Thoracic aorta (tissue), 2 donors: ENCODE measurements at regions not wholly inside any gene's neighbourhood (a gene's known extent, or its start where the extent isn't known, plus 50 kb on each side); places are given as distances from the start of the nearest gene placed in this dataset.

Experiments used
- ATAC-seq: fragments of 150-250 bp; one replicate; pipeline ENCODE4 v1.8.0; 2017; ENCODE audit warnings: low read depth; ENCODE audit not compliant: insufficient number of reproducible peaks, low FRiP score
- DNase-seq: peaks from one replicate; pipeline ENCODE4 v3.0.0-alpha.2; 2020; ENCODE audit warnings: low spot score
- H3K27ac ChIP-seq, 2 donors: fragments of 200-600 bp; sonication (generic); 1 replicate in 1 of 2; 2 replicates in 1 of 2; pipeline ENCODE4 v1.5.1; 2016; ENCODE audit warnings: mild to moderate bottlenecking in 2 of 2, moderate library complexity in 2 of 2
- H3K27me3 ChIP-seq: fragments of 200-600 bp; sonication (generic); replicated peaks from 2 replicates; pipeline ENCODE4 v1.6.0; 2016; ENCODE audit warnings: mild to moderate bottlenecking; ENCODE audit not compliant: insufficient read depth
- H3K36me3 ChIP-seq: fragments of 200-600 bp; sonication (generic); one replicate; pipeline ENCODE4 v1.5.1; 2016
- H3K4me1 ChIP-seq, 2 donors: fragments of 200-600 bp; sonication (generic); 1 replicate in 1 of 2; 2 replicates in 1 of 2; pipeline versions ENCODE4 v1.5.1 to v1.6.0; 2016; ENCODE audit warnings: low read depth in 2 of 2, mild to moderate bottlenecking in 1 of 2; ENCODE audit not compliant: control insufficient read depth in 1 of 2
- H3K4me3 ChIP-seq: fragments of 200-600 bp; sonication (generic); 2 replicates; pipeline ENCODE4 v1.5.1; 2016; ENCODE audit warnings: mild to moderate bottlenecking
- H3K9me3 ChIP-seq: fragments of 200-600 bp; sonication (generic); 2 replicates; pipeline ENCODE4 v1.5.1; 2016
- TF ChIP-seq, protein P1 (sequence below): fragments of 200-600 bp; sonication (generic); IDR thresholded peaks from one replicate; pipeline ENCODE4 v1.5.1; 2019; ENCODE audit warnings: antibody characterized with exemption

DNA sequence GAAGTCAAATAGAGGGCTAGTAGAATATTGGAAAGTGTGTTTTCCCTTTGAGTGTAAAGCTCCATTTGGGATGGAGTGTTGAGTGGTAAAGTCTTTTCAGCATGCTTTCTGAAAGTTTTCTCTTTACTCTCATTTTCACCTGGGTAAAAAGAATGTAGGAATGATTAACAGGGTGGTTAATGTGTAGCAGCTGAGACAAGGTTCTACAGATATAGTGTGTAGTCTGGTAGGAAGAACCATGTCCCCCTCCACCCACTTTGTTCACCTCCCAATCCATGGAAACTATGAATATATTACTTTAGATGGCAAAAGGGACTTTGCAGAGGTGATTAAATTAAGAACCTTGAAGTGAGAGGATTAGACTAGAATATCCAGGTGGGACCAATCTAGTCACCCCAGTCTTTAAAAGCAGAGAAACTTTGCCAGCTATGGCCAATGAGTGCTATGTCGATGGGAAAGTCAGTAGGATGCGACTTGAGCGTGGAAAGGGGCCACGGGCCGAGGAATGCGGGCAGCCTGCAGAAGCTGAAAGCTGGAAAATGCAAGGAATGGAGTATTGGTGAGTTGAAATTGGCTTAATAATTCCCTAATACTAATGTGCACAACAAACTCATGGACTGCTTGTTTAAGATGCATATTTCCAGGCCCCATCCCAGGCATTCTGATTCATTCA is 166.3 kb upstream of the AHR start:
- Histone ChIP-seq H3K36me3 (no peaks in the 10 kb centered on the region), H3K9me3 (no peaks in the 10 kb centered on the region), H3K4me1 (no peaks in the 10 kb centered on the region), H3K27me3 (no peaks in the 10 kb centered on the region), H3K27ac (no peak overlapping the region), H3K4me3 (no peak overlapping the region)
- TF ChIP-seq, protein P1, sequence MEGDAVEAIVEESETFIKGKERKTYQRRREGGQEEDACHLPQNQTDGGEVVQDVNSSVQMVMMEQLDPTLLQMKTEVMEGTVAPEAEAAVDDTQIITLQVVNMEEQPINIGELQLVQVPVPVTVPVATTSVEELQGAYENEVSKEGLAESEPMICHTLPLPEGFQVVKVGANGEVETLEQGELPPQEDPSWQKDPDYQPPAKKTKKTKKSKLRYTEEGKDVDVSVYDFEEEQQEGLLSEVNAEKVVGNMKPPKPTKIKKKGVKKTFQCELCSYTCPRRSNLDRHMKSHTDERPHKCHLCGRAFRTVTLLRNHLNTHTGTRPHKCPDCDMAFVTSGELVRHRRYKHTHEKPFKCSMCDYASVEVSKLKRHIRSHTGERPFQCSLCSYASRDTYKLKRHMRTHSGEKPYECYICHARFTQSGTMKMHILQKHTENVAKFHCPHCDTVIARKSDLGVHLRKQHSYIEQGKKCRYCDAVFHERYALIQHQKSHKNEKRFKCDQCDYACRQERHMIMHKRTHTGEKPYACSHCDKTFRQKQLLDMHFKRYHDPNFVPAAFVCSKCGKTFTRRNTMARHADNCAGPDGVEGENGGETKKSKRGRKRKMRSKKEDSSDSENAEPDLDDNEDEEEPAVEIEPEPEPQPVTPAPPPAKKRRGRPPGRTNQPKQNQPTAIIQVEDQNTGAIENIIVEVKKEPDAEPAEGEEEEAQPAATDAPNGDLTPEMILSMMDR = no peak
- DNase-seq (no peak), ATAC-seq (no peak)

DNA sequence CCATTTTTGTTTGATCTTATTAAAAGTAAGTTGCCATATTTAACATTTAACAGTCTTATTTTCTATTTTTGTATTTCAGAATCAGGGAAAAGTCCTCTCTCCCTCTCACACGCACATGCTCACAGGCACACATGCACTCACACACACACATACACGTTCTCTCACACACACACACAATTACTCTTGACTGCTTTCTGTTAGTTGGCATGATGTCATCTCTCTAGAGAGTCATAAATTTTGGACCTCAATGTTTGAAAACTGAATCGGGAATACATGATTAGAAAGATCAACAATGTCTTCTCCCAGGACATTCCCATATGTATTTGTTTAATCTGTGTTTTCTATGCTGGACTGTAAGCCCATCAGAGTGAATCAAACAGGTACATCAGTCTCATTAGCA is 165.7 kb upstream of the AHR start:
- no peak overlapping the region for H3K4me3 ChIP-seq
- ATAC-seq (no peak), DNase-seq (no peak)
- H3K27ac ChIP-seq = no peak overlapping the region
- TF ChIP-seq, protein P1 = no peak
- H3K9me3 ChIP-seq = no peaks in the 10 kb centered on the region
- no peaks in the 10 kb centered on the region for H3K27me3 ChIP-seq
- peaks cover 0 to 3% of the 10 kb centered on the region in 2 donors for H3K4me1 ChIP-seq
- no peaks in the 10 kb centered on the region for H3K36me3 ChIP-seq

DNA sequence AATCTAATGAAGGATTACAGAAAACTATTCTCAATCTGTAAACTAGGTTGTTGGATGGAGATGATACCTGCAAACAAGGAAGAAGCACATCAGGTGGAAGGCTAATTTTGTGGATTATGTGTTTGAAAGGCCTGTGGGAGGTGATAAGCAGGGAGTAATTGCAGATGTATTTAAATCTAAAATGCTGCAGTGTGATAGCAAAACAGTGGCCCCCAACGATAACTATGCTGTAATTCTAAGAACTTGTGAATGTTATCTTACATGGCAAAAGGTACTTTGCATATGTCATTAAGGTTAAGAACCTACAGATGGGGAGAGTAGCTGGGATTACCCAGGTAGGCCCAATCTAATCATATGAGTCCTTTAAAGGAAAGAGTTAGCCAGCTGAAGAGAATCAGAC is 164.5 kb upstream of the AHR start:
- Histone ChIP-seq H3K27me3 (no peaks in the 10 kb centered on the region), H3K36me3 (no peaks in the 10 kb centered on the region), H3K9me3 (no peaks in the 10 kb centered on the region), H3K27ac (no peak overlapping the region), H3K4me1 (peaks cover 0 to 5% of the 10 kb centered on the region in 2 donors), H3K4me3 (no peak overlapping the region)
- DNase-seq (no peak), ATAC-seq (no peak)
- TF ChIP-seq, protein P1 = no peak

DNA sequence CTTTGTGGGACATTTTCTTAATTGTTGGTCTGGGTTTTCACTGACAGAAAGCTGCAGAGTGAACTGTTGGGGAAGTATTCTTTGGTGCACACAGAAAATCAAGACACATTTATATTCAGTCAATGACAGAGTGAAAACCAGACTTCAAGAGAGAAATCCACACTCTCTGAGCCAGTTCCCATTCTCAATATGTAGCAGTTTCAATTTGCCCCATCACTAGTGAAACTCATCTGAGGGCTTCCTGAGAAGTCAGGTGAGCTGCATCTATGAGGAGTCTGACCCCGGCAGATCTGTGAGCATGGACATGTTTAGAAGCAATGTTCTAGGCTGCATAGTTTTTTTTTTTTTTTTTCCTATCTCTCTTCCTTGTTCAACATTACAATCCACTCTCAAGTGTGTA is 163.7 kb upstream of the AHR start:
- H3K4me3 ChIP-seq = no peak overlapping the region
- no peaks in the 10 kb centered on the region for H3K9me3 ChIP-seq
- H3K36me3 ChIP-seq = no peaks in the 10 kb centered on the region
- DNase-seq (no peak), ATAC-seq (no peak)
- H3K27ac ChIP-seq = no peak overlapping the region
- TF ChIP-seq, protein P1 = no peak
- H3K4me1 ChIP-seq = peaks cover 0 to 5% of the 10 kb centered on the region in 2 donors
- H3K27me3 ChIP-seq = no peaks in the 10 kb centered on the region

DNA sequence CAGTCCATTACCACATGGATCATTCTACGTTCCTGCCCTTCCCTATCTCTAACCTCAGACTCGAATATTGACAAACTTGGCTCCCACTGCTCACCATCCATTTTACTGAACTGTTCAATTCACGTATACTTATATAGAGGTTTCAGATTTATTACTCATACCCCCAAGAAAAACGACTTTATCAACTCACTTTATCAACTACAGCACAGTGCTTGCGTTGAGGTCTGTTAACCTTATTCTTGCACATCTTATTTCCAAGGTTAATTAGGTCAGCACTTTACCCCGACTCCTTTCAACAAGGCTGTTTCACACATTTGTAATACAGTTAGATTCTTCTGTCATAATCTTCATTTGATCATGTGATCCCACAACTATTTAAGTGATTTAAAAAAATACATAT is 162.3 kb upstream of the AHR start:
- H3K4me3 ChIP-seq = no peak overlapping the region

More for the DNA sequence above, 162.3 kb upstream of the AHR start:
- no peak for DNase-seq
- no peaks in the 10 kb centered on the region for H3K9me3 ChIP-seq
- H3K4me1 ChIP-seq = peaks cover 0 to 5% of the 10 kb centered on the region in 2 donors
- no peak for ATAC-seq
- TF ChIP-seq, protein P1 = no peak
- H3K27ac ChIP-seq = no peak overlapping the region
- no peaks in the 10 kb centered on the region for H3K27me3 ChIP-seq
- no peaks in the 10 kb centered on the region for H3K36me3 ChIP-seq
